Fibroblast of upper back skin (primary cell): ENCODE measurements at regions not wholly inside any gene's neighbourhood (a gene's known extent, or its start where the extent isn't known, plus 50 kb on each side); places are given as distances from the start of the nearest gene placed in this dataset.
"Not testable (repeated sequence)": the region's sequence is repeated elsewhere in the genome, so short reads cannot be mapped to it uniquely, and the experiment has no call there.

Experiments
- DNase-seq: peaks from one replicate; pipeline ENCODE4 v3.0.0-alpha.2; 2013

DNA sequence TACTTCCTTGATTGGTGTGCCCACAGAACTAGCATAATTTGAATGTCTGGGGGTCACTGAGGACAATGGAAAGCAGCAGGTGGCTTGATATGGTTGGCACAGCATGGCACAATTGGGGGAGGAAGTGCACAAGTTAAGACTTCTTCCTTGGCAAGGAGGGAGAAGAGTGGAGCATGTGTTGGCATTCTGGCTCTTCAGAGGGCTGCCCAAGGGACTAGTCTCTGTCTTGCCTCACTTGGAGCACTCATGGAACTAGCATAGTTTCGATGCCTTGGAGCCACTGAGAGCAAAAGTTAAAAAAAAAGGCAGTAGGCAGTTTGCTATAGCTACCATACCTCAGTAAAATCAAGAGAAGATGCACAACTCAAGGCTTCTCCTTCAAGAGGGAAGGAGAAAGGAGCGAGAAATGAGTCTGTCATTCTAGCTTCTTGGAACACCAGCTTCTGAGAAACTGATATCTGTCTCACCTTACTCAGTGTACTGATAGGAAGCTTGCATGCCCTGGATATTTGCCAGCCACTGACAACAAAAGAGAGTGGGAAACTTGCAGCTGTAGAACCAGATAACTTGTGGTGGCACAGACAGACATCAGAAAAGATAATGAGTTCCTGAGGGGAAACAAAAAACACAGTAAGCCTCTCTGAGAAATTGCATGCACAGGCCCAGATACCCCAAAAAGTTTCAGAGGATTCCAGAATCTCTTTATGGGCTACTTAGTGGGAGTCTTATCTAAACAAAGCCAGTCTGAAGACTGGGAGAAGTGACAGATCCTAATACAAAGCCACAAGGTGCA lies 207.5 kb upstream of the SAMSN1 start:
- DNase-seq = no peak

DNA sequence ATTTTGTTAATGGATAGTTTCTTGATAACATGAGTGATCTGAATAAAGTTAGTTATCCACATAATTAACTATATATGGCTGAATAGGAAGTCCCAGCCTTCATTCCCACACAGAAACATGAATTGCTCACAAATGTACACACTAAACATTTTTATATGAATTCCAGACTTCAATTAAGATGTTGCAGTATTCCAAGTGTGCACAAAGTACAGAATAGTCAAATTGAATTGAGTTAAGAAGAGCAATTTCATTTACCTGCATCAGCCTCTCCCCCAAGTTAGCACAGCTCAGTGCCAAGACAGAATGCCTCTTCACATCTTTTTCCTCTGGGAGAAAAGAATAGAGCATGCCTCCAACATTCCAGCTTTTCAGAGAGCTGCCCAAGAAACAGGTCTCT lies 207.0 kb upstream of the SAMSN1 start:
- no peak for DNase-seq

DNA sequence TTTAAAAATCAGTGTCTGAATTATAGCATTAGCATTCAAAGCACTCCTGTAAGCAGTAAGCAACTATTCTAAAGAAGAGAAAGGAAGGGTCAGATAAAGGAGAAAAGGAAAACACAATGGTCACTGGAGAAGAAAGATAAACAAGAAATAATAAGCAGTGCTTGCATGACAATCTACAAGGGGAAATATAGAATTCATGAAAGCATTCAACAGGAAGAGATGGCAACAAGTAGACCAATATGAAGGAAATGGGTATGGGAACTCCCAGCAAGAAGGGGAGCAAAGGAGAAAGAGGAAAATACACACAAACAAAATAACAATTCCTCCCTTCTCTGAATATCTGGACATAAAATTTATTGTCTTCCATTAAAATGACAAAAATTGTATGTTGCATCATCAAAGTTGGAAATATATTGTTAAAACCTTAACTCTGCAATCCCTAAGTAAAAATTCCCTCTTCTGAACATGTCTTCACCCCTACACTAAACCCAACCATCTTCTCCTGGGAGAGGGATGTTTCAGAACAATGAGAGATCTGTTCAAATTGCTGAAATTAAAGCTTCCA lies 206.3 kb upstream of the SAMSN1 start:
- DNase-seq = no peak

DNA sequence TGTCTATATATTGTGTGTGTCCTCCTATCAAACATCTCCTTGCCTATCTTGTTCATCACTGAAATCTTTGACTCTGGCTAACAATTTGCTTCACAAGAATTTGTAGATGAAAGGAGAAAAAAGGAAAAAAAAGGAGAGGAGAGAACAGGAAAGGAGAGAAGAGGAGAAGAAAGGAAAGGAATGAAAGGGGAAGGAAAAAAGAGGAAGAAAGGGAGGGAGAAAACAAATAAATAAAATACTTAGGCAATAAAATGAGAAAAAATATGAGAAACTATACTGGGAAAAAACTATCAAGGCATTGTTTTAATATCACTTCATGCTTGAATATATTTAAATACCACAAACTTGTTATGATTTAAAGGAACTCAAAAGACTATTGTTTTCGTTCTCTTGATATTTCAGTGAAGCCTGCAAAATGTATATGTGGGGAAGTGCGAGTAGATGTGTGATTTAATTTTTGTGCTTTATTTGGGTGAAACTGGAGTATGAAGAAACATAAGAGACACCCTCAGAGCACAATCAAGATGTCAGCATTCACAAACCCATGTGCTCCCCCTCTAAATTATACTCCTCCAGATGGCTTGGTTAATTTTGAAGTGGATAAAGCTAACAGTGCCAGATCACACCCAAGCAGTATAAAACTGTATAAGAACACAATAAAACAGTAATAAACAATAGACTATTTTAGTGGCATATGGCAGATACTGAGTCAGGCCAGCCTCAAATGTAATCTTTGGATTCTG lies 205.7 kb upstream of the SAMSN1 start:
- DNase-seq = no peak

DNA sequence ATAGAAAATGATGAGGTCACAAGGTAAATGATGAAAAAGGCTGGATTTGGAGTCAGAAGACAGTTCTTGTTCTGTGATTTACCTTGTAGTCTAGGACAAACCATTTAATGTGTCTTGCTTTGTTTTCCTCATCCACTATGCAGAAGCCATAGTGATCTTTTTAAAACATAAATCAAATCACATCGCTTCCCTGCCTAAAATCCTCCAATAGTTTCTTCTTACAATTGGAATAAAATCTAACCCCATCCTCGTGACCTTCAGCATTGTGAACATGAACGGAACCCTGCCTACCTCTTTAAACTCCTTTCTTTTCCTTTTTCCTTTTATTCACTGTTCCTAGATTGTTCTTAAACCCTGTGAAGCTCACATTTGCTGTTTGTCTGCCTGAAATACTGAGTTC lies 204.9 kb upstream of the SAMSN1 start:
- no peak for DNase-seq

DNA sequence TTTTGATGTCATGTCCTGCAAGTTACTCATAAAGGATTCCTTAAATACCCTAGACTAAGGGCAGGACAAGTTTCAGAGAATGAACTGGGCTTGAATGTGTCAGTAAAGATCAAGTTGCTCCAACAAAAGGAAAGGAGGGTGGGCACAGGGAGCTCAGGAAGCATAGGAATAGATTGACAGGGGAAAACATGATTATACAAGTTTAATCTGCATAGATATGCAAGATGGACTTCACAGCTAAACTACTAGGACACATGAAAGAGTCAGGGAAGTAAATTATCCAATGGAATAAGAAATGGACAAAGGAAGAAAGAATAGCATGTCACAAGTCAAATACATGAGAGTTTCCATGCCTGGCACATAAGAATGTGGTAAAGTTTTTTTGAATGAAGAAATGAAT lies 203.9 kb upstream of the SAMSN1 start:
- no peak for DNase-seq

DNA sequence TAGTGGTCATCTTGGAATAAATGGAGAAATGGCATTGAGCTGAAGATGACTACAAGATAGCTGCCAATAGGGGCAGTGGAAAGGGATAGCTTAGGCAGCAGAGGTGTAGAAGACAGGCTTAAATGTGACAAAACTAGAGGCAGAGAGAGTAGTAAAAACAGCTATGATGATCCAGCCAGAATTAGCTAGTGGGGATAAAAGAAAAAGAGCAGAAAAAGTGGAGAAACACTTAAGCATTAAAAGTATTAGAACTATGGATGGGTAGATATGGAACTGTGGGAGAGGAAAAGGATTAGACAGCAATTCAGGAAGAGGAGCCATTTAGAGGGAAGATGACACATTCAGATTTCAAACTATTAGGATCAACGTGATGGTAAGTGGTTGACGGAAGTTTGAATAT lies 202.5 kb upstream of the SAMSN1 start:
- DNase-seq = no peak

DNA sequence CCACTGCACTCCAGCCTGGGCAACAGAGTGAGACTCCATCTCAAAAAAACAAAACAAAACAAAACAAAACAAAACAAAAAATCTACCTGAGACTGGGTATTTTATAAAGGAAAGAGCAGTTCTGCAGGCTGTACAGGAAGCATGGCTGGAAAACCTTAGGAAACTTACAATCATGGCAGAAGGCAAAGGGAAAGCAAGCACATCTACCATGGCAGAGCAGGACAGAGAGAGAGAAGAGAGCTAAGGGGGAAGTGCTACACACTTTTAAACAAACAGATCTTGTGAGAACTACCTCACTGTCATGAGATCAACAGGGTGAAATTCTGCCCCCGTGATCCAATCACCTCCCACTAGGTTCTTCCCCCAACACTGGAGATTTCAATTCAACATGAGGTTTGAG lies 198.3 kb upstream of the SAMSN1 start:
- DNase-seq = no peak

DNA sequence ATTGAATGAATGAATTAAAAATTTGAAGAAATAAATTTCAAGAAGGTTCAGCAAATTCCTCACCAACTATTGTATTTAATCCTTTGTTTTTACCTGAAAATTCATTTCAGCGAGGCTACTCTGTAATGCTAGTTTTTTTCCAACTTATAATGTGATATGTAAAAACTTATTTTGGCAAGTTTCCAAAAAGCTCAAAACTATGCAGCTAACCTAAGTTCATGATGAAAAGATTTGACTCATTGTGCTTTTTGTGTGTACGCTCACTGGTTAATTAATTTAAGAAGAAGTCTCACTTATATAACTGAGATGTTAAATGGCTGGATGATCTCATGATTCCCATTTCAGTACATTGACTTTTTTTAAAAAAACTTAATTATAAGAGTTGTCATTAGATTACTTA lies 196.0 kb upstream of the SAMSN1 start:
- DNase-seq = no peak

DNA sequence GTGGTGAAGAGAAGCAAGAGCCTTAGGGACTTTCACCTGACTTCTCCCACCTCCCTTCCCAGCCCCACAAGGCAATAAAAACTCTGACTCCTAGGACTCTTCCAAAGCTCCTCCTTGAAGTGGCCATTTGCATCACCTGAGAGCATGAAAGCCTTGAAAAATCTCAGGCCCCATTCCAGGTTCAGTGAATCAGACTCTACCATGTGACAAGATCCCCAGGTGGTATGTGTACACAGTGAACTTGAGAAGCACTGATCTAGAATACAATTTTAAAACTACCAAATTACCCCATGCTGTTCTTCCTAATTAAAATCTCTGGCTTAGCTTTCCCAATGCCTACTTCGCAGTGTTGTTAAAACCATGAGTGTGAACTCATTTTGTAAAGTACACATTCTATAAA lies 195.1 kb upstream of the SAMSN1 start:
- DNase-seq = no peak

DNA sequence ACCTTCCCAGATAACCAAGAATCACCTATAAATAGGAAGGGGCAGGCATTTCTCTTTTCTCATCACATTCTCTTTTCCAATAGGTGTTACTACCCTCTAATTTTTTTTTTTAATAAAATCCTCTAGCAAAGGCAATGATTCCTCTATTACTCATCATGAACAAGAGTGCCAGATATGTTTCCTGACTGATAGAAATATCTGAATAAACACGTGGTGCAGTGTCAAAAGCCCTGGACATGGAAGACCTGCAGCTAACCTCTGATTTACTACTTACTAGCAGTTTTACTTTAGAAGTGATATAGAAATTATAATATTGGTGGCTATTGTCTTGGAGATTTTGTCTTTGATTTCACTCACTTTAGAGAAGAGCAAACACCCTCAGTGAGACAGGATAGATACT lies 194.6 kb upstream of the SAMSN1 start:
- no peak for DNase-seq

DNA sequence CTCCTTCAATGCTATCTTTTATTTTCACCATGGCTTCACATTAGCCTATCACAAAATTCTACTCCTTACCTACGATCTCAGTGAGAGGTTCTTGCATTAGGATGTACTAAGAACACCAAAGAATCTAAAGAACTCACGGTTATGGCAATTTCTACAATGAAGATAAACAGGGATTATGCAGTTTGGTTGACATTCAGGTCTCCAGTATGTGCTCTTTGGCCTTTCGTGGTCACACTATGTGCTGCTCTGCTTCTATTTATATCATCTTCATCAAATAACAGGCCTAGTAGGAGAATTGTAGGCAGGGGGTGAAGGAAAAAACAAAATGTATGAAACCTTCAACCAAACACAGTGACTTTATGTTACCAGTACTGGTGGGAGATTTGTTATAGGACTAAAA lies 194.0 kb upstream of the SAMSN1 start:
- no peak for DNase-seq

DNA sequence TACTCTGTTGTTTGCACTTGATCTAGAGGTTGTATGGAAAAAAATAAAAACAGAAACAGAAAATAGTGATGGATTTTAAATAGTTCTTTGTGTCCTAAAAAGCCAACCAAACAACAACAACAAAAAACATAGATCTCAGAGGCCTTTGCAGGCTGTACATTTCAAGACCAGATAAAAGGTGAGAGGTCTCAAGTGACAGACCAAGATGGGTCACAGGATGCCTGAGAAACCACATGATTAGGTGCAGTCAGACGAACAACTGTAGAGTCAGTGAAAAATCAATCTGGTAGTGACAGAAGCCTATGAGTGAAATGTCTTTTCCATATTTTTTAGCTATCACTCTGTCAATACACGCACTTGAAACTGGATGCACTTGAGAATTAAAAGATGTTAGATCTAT lies 193.5 kb upstream of the SAMSN1 start:
- DNase-seq = no peak

DNA sequence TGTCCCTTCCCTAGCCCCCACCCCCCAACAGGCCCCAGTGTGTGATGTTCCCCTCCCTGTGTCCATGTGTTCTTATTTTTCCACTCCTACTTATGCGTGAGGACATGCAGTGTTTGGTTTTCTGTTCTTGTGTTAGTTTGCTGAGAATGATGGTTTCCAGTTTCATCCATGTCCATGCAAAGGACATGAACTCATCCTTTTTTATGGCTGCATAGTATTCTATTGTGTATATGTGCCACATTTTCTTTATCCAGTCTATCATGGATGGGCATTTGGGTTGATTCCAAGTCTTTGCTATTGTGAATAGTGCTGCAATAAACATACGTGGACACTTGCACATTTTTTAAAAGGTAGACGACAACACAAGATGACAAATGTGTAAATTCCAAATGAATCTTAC lies 192.5 kb upstream of the SAMSN1 start:
- DNase-seq = not testable (repeated sequence)

DNA sequence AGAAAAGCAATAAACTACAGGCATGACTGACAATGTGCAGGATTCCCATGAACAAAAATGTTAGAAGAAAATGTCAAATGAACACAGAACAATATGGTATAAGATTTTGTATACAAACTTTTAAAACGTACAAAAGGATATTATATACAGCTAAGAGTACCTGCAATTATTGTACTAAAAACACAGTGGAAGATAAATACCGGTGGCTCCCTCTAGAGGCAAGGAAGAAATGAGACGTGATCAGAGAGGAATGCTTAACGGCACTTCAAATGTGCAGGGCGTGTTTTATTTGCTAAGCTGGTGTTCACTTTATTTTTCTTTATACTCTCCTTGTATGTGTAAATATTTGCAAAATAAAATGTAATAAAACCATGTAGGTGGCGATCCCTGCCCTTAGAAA lies 191.8 kb upstream of the SAMSN1 start:
- DNase-seq = peak; percentile 33

DNA sequence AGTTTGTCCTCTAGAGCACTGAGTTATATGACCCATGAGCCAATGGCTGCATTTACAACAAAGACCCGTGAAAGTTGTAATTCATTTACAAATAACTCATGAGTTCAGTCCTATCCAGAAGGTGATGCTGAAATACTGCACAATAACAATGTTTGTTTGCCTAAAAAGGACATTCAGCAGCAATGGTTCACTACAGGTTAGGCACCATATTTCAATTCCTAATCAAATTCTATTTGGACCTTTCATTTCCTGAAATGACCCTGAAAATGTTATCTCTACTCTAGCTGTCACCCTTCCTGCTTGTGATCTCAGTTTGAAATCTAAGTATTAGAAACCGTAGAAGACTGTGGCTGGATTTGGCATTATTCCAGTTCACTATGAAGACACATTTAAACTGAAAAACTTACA lies 191.2 kb upstream of the SAMSN1 start:
- DNase-seq = no peak

DNA sequence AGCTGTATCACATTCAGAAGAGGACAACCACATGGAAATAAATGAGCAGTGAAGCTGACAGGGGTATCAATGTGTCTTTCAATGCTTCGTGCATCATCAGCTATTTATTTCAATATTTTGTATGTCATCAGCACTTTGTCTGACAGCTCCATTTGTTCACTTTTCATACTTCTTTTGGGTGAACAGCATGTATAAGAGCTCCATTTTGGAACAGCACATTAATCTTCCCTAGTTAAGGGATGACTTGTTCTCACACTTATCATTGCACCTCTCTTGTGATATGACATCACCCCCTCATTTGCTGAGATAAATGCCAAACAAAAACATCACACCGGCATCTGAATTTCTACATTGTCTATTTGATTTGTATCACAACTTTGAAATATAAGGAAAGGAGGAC lies 190.6 kb upstream of the SAMSN1 start:
- DNase-seq = no peak

DNA sequence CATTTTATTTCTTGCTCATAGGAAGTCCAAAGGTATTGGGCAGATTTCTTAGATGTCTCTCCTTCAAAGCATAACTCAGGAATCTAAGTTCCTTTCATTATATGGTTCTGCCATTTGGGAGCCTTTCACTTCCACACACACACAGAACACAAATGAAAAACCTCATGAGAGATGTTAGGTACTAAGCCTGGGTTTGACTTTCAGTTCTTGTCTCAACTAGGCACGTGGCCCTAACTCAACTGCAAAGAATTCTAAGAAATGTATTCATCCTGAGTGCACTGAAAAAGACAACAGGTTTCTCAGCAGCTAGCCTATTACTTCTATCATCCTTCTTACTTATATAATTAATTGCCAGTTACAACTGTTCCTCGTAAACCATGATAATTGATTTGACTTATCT lies 190.0 kb upstream of the SAMSN1 start:
- no peak for DNase-seq

DNA sequence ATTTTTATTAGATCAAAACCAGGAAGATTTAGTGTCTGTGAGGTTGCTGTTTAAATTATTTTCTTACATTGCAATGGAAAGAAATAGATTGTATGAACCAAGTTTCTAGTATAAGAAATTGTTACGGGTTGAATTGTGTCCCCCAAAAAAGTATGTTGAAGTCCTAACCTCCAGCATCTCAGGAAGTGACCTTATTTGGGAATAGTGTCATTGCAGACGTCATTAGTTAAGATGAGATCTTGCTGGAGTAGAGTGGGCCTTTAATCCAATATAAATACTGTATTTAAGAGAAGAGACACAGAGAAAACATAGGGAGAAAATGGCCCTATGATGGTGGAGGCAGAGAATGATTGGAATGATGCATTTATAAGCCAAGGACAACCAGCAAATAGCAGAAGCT lies 188.7 kb upstream of the SAMSN1 start:
- DNase-seq = no peak

DNA sequence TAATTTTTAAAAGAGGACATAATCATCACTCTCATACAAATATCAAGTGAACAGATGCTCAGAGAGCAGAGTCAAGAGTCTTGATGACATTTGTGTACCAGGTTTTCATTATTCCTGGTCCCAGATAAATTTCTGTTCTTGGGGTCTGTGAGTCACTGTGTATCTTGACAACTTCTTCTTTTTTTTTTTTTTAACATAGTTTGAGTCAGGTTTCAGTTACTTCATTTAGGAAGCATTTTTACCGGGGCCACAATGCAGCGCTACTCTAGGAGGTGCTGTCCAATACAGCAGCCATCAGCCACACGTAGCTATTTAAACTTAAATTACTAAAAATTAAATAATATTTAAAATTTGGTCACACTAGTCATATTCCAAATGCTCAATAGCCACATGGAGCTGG lies 188.1 kb upstream of the SAMSN1 start:
- DNase-seq = no peak

DNA sequence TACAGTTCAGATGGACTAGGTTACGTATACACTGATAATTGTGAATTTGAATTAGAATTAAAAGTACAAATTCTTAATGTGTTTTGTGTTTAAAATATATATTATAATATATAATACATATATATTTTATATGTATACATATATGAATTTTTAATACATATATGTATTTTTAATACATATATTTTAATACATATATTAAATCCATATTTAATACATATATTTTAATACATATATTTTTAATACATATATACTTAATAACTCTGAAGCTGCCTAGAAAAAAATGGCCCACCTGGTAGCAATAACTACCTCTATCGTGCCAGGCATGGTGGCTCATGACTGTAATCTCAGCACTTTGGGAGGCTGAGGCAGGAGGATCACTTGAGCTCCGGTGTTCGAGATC lies 179.1 kb upstream of the SAMSN1 start:
- DNase-seq = no peak

DNA sequence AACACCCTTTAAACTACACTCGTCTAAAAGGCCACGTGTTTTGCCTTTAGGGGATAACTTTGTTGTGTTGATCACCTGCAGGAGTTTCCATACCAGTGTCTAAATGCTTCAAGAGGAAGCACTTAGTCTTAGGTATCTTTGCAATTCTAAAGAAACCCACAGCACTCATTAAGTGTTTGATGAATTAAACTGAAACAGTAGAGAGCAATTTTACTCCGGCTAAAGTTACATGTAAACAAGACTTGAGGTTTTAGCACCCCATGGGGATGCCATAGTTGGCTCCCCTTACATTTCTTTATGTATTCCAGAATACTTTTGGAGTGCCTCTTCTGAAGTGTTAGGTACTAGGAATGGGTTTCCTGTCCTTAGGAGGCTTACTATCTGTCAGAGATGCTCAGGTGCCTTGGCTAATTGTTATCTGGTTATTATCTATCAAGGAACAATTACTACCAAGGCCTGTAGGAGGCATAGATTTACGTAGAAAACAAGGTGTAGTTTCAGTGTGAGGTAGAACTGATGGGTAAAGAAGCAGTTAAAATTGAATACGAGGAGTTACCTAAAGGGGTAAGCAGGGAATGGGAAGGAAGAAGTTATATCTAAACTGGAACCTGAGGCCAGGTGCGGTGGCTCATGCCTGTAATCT lies 176.8 kb upstream of the SAMSN1 start:
- no peak for DNase-seq

DNA sequence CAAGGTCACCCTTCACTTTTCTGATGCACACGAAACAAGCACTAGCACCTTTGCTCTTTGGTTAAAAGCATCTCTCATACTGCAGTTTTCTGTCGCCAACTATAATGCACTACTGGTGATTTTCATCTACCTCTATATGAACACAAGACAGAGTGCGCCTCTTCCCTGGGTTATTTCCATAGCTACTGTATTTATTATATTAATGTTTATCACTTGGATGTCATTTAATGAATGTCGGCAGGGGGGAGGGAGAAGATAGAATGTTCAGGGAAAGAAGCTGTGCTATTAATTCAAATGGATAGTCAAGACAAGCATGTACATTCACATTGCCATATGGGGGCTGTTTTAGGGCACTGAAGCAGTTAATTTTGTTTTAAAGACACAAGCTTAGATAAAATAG lies 174.1 kb upstream of the SAMSN1 start:
- DNase-seq = no peak

DNA sequence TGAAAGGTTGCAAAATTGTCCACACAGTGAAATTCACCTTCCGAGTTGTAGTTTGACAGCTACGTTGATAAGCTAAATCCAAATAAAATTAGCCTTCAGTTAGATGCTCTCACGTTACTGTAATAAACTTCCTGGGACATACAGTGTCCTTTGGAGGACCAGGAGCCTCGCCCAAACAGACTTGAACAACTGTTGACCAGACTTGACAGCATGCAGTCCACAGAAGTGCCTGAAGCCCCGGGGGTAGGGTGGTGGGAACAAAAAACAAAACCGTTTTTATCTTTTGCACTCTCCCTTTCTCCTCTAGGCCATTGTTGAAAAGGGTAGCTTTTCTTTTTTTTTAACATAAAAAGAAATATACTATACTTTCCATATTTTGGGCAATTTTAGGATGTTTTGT lies 172.8 kb upstream of the SAMSN1 start:
- no peak for DNase-seq
